Activated T-cell treated with anti-CD3 and anti-CD28 coated beads, Interleukin-2, amount 50 U/mL, for 4 hours (primary cell): ENCODE measurements at regions not wholly inside any gene's neighbourhood (a gene's known extent, or its start where the extent isn't known, plus 50 kb on each side); places are given as distances from the start of the nearest gene placed in this dataset.
"Not testable (repeated sequence)": the region's sequence is repeated elsewhere in the genome, so short reads cannot be mapped to it uniquely, and the experiment has no call there.

Experiments used
- ATAC-seq, 2 donors: fragments of 200-7000 bp; cut with Tn5 transposase; one replicate each; pipeline ENCODE4 v1.10.0; 2021
- DNase-seq: peaks from one replicate; pipeline ENCODE4 v3.0.0-alpha.2; 2020
- H3K27me3 Mint-ChIP-seq: one replicate; pipeline ENCODE4 v1.8.0; 2021; ENCODE audit warnings: low read depth, mixed read lengths
- H3K36me3 Mint-ChIP-seq: one replicate; pipeline ENCODE4 v1.8.0; 2022; ENCODE audit warnings: mixed read lengths; ENCODE audit not compliant: insufficient read depth
- H3K4me1 Mint-ChIP-seq: one replicate; pipeline ENCODE4 v1.8.0; 2021; ENCODE audit warnings: low read depth, mixed read lengths
- H3K4me3 Mint-ChIP-seq: one replicate; pipeline ENCODE4 v1.8.0; 2021; ENCODE audit warnings: mild to moderate bottlenecking, moderate library complexity, mixed read lengths
- H3K9me3 Mint-ChIP-seq: one replicate; pipeline ENCODE4 v1.8.0; 2021; ENCODE audit warnings: mixed read lengths

DNA sequence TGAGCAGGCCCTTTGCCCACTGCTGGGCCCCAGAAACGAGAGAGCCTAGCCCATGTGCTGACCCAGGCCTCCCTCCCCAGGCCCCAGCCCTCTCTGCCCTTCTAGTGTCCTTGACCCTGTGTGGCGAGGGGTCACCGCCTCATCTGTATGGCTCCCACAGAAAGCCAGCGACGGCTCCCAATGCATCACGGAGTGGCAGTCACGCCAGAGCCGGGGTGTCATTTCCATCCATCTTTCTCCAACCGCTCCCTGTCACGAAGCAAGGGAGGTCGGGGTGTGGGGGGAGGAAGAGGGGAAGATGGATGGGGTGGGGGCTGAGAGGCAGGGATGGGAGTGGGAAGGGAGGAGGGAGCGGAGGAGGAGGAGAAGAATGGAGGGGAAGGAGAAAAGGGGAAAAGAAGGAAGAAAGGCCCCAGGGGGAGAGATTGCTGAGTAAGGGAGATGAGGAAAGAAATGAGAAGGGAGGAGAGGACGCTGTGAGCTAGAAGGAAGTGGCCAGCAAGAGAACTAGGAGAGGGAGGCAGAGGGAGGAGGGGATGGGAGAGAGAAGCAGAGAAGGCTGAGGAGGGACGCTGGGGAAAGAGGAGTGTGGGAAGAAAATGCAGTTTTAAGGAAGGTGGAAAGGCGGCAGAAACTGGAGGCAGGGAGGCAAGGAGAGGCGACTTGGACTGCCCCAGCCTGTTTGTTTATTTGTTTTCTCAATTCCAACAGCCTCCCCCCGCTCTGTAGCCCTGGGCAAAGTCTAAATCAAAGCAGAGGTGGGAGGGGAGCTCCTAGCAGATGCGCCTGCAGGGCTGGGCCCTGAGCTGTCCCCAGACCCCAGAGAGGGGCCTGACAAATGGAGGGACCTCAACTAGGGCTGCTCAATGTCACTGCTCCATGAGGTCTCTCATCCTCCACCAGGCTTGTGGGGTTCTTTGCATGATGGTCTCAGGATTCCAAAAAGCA is 75.5 kb upstream of the LHX5 start:
- DNase-seq: no peak
- ATAC-seq: no peak
- peaks cover 22% of the 10 kb centered on the region for H3K27me3 Mint-ChIP-seq
- H3K36me3 Mint-ChIP-seq: no peaks in the 10 kb centered on the region
- H3K9me3 Mint-ChIP-seq: peaks cover 4% of the 10 kb centered on the region
- no peaks in the 10 kb centered on the region for H3K4me1 Mint-ChIP-seq
- H3K4me3 Mint-ChIP-seq: no peak overlapping the region

DNA sequence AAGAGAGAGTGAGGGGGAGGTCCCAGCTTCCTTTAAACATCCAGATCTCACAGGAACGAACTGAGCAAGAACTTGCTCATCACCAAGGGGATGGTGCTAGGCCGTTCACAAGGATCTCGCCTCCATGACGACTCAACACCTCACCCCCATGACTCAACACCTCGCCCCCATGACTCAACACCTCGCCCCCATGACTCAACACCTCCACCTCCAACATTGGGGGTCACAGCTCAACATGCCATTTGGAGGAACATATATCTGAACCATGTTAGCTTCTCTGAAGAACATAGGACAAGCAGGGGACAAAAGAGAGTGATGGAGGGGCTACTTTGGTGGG is 66.0 kb upstream of the LHX5 start:
- Mint-ChIP-seq H3K27me3 (peaks cover 28% of the 10 kb centered on the region), H3K36me3 (no peaks in the 10 kb centered on the region), H3K4me1 (no peaks in the 10 kb centered on the region), H3K9me3 (peaks cover 19% of the 10 kb centered on the region), H3K4me3 (no peak overlapping the region)
- DNase-seq (no peak), ATAC-seq (peak in 1 of 2 donors; percentile 34)

DNA sequence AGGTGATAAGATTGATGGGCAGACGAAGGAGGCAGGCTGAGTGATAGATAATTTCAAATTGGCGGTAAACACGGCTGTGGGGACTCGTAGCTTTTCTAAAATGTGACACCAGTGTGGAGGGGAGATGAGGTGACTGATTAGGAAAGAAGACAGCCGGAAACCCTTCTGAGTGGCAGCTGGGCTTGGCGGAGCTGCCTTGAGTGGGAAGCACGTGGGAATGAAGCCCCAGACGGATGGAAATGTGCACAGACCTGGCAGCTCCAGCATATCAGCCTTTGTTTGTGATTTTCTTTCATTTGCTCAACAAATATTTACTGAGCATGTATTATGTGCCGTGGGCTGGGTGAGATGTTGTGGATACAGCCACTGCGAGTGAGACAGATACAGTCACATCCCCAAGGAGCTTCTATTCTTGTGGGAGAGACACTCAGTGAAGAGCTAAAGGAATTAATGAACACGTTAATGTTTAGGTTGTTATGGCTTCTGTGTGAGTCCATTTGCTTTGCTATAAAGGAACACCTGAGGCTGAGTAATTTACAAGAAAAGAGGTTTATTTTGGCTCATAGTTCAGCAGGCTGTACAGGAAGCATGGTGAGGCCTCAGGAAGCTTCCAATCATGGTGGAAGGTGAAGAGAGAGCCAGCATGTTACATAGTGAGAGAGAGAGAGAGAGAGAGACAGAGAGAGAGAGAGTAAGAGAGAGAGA is 65.5 kb upstream of the LHX5 start:
- Mint-ChIP-seq H3K27me3 (peaks cover 24% of the 10 kb centered on the region), H3K9me3 (peaks cover 19% of the 10 kb centered on the region), H3K4me1 (no peaks in the 10 kb centered on the region), H3K36me3 (no peaks in the 10 kb centered on the region), H3K4me3 (no peak overlapping the region)
- DNase-seq (no peak), ATAC-seq (no peak)

DNA sequence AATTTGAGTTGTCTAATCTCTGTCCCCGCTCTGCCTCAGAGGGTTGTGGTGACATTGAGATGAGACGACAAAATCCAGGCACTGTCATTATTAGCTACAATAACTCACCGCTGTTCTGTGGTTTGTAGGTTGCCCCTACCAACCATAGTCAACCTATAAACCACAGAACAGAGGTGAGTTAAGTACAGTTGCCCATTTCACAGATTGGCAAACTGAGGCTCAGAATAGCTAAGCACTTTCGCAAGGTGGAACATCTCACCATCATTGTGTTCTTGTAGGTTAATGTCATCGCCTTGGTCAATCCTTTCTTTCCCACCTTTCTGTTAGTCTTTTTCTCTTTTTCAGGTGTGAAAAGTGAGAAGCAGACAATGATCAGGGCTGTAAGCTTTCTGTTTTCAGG is 63.4 kb upstream of the LHX5 start:
- Mint-ChIP-seq H3K4me1 (no peaks in the 10 kb centered on the region), H3K4me3 (no peak overlapping the region), H3K36me3 (no peaks in the 10 kb centered on the region), H3K9me3 (peaks cover 14% of the 10 kb centered on the region), H3K27me3 (peaks cover 14% of the 10 kb centered on the region)
- ATAC-seq (no peak), DNase-seq (no peak)

DNA sequence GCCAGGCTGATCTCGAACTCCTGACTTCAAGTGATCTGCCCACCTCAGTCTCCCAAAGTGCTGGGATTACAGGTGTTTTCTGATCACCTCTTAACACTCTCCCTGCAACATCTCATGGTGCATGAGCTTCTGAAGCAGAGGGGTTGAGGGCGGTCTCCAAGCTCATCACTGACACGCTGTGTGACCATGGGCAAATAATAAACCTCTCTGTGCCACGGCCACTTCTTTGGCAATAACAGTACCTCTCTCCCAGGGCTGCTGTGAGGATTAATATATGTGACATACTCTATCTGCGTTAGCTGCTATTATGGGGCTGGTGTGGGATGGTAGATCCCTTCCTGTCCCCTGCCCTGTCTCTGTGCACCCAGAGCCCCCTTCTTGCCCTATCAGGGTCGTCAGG is 62.9 kb upstream of the LHX5 start:
- ATAC-seq (no peak), DNase-seq (no peak)
- Mint-ChIP-seq H3K27me3 (peaks cover 15% of the 10 kb centered on the region), H3K36me3 (no peaks in the 10 kb centered on the region), H3K9me3 (peaks cover 14% of the 10 kb centered on the region), H3K4me3 (no peak overlapping the region), H3K4me1 (no peaks in the 10 kb centered on the region)

DNA sequence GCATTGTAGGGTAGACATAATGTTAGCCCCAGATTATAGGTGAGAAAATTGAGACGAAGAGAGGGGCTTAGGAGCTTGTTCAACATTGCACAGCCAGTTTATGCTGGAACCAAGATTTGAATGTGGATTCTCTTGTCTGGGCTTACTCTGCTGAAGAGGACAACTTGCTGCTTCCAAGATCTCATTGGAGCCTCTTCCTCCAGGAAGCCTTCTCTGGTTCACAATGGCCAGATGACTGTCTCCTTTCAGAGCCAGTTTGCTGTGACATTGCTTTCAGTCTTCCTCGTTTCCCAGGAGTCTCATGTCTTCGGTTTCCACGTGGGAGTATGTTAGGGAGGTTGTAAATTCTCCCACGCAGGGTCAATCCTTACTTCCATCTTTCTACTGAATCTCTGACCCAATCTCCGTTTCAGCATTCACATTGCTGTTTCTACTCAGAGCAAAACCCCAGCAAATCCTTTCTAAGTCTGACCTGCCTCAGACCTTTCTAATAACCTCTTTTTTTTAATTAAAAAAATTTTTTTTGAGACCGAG is 62.2 kb upstream of the LHX5 start:
- no peaks in the 10 kb centered on the region for H3K36me3 Mint-ChIP-seq
- no peak overlapping the region for H3K4me3 Mint-ChIP-seq
- DNase-seq (no peak), ATAC-seq (no peak)
- H3K4me1 Mint-ChIP-seq: no peaks in the 10 kb centered on the region
- peaks cover 16% of the 10 kb centered on the region for H3K27me3 Mint-ChIP-seq
- peaks cover 14% of the 10 kb centered on the region for H3K9me3 Mint-ChIP-seq

DNA sequence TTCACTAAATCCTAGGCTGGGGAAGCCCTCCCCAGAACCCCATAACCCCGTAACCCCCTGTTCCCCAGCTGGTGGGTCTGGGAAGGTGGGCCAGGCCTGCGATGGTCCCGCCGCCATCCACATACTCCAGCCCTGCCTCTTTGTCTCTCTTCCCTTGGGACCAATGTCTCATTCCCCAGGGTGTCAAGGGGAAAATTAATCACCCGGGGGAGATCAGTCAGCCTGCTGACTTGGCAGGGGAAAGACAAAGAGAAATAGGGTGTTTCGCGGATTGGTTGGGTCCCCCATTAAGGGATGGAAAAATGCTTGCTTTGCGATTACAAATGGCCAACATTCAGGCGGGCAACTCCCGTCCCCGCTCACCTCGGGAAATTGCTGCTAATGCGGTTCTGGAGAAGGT is 60.6 kb upstream of the LHX5 start:
- Mint-ChIP-seq H3K9me3 (peaks cover 4% of the 10 kb centered on the region), H3K27me3 (peaks cover 20% of the 10 kb centered on the region), H3K4me1 (no peaks in the 10 kb centered on the region), H3K36me3 (no peaks in the 10 kb centered on the region), H3K4me3 (no peak overlapping the region)
- ATAC-seq: no peak
- DNase-seq: no peak

DNA sequence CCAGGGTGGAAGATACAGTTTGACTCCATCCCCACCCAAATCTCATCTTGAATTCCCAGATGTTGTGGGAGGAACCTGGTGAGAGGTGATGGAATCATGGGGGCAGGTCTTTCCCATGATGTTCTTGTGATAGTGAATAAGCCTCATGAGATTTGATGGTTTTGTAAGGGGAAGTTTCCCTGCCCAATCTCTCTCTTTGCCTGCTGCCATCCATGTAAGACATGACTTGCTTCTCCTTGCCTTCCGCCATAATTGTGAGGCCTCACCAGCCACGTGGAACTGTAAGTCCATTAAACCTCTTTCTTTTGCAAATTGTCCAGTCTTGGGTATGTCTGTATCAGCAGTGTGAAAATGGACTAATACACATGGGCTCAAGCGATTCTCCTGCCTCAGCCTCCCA is 59.4 kb upstream of the LHX5 start:
- not testable (repeated sequence) for H3K36me3 Mint-ChIP-seq, ATAC-seq, H3K4me1 Mint-ChIP-seq, H3K9me3 Mint-ChIP-seq, H3K4me3 Mint-ChIP-seq, DNase-seq
- H3K27me3 Mint-ChIP-seq: peaks cover 23% of the 10 kb centered on the region

DNA sequence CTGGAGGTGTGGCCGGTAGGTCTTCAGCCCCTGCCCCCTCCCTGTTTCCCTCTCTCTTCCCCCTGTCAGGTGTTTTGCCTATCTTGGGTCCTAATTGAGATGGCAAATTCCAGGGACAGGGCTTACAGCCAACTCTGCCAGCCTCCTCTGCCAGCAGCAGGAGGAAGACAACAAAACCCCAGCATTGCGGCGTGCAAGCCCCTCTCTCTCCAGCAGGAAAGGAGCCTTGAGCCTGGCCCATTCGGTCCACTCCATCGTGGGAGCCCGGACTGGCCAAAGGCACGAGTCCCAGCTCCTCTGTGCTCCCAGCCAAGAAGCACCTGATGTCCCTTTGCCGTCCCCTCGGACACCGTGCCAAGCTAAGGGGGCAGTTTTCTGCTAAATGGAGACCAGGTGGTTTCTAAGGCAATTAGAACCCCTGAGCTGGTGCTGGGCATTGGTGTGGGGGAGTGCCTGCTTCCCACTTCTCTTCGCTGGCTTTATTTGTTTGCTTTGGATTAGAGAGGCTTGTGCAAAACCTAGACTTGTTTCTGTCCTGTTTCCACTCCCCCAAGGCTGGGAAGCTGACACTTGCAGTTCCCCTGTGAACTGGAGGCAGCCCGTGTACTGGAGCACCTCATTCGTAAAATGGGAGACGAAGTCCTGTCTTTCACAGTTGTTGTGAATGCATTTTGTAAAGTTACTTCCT is 57.1 kb upstream of the LHX5 start:
- no peak overlapping the region for H3K4me3 Mint-ChIP-seq
- H3K36me3 Mint-ChIP-seq: no peaks in the 10 kb centered on the region
- DNase-seq (no peak), ATAC-seq (no peak)
- no peaks in the 10 kb centered on the region for H3K9me3 Mint-ChIP-seq
- peaks cover 21% of the 10 kb centered on the region for H3K27me3 Mint-ChIP-seq
- no peaks in the 10 kb centered on the region for H3K4me1 Mint-ChIP-seq

DNA sequence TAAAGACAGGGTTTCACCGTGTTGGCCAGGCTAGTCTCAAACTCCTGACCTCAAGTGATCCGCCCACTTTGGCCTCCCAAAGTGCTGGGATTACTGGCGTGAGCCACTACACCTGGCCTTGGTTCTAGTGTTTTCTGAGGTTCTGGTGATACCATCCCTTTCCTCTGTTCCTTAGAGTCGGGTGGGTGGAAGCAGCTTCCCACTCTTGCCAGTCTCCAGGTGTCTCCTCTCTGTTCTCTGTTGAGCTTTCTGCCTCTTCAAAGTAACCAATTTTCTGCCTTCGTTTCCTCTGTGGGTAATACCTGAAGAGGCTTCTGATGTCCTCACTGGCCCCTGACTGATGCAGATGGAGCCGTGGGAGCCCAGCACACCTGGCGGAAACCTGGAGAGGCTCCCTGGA is 53.4 kb upstream of the LHX5 start:
- Mint-ChIP-seq H3K4me3 (no peak overlapping the region), H3K36me3 (no peaks in the 10 kb centered on the region), H3K9me3 (no peaks in the 10 kb centered on the region), H3K4me1 (no peaks in the 10 kb centered on the region), H3K27me3 (peaks cover 40% of the 10 kb centered on the region)
- no peak for DNase-seq
- ATAC-seq: no peak

DNA sequence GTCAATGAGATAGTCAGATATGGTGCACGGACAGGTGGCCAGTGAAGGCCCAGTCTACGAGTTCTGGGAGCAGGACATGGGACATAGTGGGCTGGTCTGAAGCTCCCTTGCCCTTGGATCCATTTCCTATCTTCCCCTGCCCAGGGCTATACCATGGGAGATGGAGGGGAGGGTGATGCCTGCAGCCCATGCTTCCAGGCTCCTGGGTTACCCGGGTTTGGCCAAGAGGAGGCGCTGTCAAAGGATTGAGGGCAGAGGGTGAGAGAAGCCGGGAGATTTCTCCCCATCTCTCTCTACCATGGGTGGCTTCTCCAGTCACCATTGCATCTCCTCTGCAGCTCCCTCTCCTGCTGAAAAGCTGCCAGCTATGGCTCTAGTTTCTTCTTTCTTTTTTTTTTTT is 52.8 kb upstream of the LHX5 start:
- H3K9me3 Mint-ChIP-seq: no peaks in the 10 kb centered on the region
- peaks cover 44% of the 10 kb centered on the region for H3K27me3 Mint-ChIP-seq
- DNase-seq (no peak), ATAC-seq (no peak)
- no peak overlapping the region for H3K4me3 Mint-ChIP-seq
- H3K36me3 Mint-ChIP-seq: no peaks in the 10 kb centered on the region
- no peaks in the 10 kb centered on the region for H3K4me1 Mint-ChIP-seq

DNA sequence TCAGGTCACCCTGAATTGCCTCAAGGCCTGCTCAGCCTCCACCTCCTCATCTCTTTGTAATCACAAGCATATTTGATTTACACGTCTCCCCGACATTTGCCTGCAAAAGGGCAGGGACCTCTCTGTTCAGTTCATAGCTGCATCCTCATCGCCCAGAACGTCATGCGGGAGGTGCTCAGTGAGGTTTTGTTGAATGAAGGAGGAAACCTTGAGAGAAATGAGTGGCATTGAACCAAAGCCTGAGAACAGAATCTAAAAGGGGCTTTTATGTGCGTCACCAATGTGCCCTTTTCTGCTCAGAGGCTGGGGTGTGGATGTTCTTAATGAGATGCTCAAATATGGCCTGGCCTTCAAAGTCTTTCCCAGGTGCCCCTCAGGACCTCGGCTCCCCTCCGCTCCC is 50.0 kb upstream of the LHX5 start:
- H3K27me3 Mint-ChIP-seq: peaks cover 54% of the 10 kb centered on the region
- H3K4me1 Mint-ChIP-seq: no peaks in the 10 kb centered on the region
- H3K9me3 Mint-ChIP-seq: no peaks in the 10 kb centered on the region
- ATAC-seq (no peak), DNase-seq (no peak)
- no peak overlapping the region for H3K4me3 Mint-ChIP-seq
- H3K36me3 Mint-ChIP-seq: no peaks in the 10 kb centered on the region
